GM19324 (cell line): ENCODE measurements at regions not wholly inside any gene's neighbourhood (a gene's known extent, or its start where the extent isn't known, plus 50 kb on each side); places are given as distances from the start of the nearest gene placed in this dataset.
"Not testable (repeated sequence)": the region's sequence is repeated elsewhere in the genome, so short reads cannot be mapped to it uniquely, and the experiment has no call there.

ENCODE experiments used
- ATAC-seq: cut with Tn5 transposase; IDR thresholded peaks from one replicate; pipeline ENCODE4 v1.9.1; 2021; ENCODE audit warnings: mild to moderate bottlenecking, moderate library complexity; ENCODE audit not compliant: unreplicated experiment, low FRiP score

DNA sequence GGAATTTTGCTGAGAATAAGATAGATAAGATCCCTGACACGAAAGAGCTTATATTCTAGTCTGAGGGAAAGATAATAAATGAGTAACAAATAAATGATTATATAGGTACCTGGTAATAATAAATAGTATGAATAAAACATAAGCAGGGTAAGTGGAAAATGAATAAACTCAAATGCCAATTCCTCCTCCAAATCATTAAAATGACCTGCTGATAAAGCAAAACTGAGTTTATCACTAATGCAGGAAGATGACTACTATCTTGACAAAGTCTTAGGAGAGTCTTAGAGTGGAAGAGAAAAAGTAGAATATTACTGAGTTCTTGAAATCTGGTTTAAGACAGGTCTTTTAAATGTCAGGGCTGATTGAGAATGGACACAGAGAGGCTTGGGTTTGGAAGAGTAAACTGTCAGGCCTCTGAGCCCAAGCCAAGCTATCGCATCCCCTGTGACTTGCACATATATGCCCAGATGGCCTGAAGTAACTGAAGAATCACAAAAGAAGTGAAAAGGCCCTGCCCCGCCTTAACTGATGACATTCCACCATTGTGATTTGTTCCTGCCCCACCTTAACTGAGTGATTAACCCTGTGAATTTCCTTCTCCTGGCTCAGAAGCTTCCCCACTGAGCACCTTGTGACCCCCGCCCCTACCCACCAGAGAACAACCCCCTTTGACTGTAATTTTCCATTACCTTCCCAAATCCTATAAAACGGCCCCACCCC lies 637.8 kb downstream of the UTRN start:
- not testable (repeated sequence) for ATAC-seq

DNA sequence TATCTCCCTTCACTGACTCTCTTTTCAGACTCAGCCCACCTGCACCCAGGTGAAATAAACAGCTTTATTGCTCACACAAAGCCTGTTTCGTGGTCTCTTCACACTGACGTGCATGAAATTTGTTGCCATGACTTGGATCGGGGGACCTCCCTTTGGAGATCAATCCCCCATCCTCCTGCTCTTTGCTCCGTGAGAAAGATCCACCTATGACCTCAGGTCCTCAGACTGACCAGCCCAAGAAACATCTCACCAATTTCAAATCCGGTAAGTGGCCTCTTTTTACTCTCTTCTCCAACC lies 638.3 kb downstream of the UTRN start:
- not testable (repeated sequence) for ATAC-seq

DNA sequence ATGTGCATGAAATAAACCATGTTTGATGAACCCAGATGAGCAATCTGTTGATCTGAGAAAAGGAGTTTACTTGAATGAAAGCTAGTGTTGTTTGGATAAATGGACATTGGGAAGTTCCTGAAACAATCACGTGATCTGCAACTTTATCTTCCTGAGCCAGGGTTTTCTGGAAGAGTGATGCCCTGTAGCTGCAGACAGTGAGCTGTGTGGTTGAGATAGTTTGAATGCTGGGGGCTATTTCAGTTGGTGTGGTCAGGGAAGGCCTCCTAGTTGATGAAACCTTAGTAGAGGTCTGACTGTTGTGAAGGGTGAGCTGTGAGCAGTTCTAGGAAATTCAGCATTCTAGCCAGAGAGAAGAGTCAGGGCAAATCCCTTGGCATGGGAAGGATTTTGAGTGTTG lies 643.7 kb downstream of the UTRN start:
- ATAC-seq = no peak

DNA sequence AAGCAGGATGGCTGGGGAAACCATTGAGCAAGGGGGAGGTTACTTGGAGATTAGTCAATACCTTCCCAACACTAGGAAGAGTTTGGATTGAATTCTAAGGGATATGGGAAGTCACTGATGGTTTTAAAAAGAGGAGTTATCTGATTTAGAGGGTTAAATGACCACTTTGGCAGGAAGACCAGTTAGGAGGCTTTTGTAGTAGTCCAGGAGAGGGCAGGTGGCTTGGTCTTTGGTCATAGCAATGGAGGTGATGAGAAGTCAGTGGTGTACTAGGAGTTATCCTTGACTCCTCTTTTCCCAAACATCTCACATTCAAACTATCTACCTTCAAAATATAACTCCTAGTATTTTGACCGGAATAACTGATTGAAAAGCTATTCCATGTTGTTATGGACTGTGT lies 644.1 kb downstream of the UTRN start:
- no peak for ATAC-seq

DNA sequence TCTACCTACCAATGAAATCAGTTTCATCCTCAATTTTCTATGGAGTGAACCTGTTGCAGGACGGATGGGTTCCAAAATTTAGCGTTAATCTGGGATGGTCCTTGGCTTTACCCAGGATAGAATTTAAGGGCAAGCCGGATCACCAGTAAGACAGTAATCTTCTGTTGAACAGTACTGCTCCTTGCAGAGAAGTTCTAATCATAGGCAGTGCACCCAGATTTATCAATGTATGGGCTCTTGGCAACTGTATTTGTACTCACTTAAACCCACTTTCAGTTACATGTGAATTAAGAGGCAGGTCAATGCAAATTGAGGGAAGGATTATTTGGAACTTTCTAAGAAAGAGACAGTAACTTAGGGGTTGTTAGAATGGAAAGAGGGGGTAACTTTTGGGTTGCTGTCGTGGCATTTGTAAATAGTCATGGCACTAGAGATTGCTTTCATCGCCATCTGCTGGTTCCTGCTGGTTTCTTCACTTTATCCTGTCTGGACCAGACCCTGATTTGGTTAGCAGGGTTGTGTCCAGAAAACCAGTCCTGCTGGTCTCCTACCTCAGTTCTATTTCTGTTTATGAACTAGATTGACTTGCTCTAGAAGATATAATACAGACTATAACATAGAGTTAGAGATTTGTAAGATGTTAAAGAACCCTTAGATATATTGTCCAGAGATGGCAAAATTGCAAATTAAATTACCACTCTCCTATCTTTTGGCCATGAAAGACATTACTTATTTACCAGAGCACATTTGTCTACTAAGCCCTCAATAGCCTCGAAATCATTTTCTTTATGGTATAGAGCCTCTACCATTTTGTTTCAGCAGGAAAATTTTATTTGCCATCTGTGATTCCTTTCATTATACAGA lies 646.3 kb downstream of the UTRN start:
- no peak for ATAC-seq

DNA sequence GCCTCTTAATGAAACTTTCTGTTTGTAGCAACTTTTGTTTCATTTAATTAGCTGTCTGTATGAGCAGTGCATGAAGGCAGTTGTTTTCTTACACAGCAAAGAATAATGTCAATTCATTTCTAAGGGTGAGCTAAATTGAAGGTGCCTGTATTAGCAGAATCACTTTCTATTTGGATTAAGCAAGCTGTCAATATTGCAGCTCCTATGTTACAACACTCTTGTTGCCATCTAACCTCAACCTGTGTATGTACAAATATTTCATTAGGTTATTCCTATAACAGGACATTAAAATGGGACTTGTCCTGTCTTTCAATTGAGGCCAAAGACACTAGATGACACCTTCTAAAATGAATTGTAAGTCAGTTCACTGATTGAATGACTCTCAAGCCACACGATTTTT lies 647.5 kb downstream of the UTRN start:
- ATAC-seq = no peak

DNA sequence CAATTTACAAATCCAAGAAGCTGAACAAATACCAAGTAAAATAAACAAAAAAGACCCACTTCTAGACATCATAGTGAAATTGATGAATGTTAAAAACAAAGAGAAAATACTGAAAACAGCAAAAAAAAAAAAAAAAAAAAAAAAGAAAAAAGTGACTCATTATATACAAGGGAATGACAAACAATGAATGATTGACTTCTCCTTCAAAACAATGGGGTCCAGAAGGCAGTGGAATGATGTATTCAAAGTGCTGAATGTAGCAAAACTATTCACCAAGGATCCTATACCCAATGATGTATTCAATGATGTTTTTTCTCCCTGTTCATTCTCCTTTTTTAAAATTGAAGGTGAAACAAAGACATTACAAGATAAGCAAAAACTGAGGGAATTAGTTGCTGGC lies 650.0 kb downstream of the UTRN start:
- ATAC-seq = no peak

DNA sequence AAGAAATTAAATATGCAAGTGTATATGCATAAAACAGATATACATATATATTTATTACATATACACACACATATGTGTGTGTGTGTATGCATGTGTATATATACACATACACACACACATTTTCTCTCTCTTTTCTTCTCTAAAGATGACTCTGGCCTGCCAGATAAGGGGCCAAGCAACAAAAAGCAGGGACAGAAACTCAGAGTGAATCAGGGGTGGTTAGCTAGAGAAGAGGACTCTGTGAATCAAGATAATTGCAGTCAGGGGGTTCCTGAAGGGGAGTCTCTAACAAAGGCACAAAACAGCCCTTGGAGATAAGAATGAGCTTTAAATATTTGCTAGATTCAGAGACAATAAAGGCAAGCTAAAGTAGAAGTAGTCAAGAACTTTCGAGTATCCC lies 650.5 kb downstream of the UTRN start:
- no peak for ATAC-seq

DNA sequence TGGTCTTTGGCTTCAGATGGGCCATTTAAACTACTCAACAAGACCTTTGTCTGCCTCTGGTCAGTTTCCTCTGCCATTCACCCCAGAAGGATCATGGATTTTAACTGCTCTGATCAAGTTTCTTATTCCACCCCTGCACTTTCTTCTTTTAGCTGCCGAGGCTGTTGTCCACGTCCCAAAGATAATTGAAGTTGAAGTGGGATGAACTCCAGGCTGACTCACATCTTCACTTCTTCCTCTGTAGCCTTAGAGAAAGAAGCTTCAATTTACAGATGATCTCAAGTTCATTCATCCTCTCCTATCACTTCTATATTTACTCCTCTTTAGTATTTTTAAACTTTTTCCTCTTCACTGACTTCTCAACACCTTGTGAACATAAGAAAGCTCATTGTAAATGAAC lies 651.6 kb downstream of the UTRN start:
- ATAC-seq = no peak

DNA sequence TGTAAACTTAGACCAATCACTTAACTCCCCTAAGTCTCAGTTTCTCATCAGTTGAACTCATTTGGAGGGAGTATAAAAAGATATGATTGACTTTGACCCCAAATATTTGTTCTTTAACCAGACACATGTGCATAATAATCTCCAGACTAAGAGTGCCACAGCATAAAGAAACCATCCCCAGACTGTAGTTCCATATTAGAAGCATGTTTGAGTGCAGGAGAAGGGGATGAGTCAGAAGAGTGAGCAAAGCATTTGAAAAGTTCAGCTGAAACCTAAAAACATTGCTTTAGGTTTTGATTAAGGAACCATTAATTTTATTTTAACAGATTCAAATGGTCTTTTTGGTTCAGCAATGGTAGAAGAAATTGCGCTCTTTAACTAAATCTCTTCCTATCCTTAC lies 654.8 kb downstream of the UTRN start:
- no peak for ATAC-seq

DNA sequence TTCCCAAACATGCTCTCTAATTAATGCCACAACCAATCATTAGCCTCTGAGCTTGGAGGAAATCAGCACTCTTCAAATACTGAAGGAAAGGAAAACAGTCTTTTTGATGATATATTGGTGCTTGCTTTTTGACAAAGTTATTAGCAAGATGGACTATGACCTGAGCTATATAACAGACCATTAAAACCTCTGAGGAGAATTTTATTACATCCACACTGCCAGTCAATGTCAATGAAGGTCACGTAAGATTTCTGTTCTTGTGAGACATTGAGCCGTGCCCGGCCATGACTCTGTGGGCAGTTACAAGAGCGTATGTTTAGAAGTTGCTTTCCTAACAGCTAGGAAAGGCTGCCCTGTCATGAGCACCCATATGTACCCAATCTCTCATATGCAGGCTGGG lies 659.0 kb downstream of the UTRN start:
- ATAC-seq = no peak

DNA sequence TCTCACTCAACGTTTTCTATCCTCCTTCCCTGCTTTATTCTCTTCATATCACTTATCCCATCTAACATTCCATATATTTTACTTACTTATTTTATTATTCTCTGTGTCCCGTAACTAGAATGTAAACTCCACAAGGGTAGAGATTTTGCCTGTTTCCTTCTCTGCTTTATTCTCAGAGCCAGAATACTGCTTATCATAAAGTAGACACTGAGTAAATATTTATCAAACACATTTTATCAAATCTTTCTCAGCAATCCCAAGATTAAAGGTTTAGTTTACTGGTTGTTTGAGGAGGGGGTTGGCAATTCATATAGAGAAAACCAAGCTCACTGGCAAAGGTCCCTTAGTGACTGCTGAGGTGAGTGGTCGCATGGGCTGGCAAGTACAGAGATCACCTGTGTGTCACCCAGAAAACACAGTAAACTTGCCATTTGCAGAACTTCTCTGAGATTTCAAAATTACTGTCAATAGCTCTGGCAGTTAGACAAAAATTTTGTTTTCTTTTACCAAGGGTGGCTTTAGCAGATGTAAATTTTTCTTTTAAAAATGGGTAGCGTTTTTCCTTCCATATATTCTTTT lies 662.4 kb downstream of the UTRN start:
- no peak for ATAC-seq

DNA sequence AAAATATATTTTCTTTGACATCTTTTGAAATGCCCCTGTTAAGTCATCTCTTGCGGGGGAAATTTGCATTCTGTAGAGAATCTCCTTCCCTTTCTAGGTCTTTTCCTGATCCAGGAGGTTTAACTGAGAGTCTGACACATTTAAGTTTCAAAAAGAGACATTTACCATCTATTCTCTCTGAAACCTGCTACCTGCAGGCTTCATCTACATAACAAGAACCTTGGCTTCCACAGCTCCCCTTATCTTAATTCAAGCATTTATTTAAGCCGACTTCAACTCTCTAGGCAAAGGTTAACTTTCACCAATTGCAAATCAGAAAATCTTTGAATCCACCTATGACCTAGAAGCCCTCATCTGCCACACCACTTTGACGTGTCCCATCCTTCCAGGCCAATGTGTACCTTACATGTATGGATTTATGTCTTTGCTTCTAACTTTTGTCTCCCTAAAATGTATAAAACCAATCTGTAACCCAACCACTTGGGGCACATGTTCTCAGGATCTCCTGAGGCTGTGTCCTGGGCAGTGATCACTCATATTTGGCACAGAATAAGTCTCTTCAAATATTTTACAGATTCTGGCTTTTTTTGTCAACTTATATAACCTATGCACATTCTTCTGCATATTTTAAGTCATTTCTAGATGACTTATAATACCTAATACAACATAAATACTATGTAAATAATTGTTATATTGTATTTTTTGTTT lies 666.7 kb downstream of the UTRN start:
- no peak for ATAC-seq

DNA sequence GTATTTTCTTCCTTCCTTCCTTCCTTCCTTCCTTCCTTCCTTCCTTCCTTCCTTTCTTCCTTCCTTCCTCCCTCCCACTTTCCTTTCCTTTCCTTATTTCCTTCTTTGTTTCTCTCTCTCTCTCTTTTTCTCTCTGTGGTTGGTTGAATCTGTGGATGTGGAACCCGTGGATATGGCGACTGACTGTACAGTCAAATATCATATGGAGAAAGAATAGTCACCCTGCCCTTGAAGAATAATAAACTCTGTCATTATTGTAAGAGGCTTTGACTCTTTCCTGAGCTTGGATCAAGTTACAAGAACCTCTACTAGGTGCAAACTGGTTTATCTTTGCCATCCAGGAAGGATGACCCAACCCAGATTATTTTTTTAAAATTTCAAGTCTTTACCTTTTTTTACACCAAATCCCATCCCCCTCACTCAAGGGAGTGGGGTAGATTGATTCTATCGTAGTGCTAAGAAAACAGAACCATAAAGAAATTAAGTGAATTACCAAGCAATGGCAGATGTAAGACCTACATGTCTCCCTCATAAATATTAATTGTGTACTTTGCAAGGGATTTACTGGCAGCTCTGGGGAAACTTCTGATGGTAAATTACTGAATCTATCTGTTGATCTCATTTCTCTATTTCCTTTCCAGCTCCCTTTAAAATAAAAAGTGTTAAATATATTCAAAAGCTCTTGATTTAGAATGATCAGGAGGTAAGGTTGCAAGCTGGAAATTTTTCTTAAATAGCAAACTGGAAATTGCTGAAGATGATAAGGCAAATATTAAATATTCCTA lies 667.5 kb downstream of the UTRN start:
- no peak for ATAC-seq

DNA sequence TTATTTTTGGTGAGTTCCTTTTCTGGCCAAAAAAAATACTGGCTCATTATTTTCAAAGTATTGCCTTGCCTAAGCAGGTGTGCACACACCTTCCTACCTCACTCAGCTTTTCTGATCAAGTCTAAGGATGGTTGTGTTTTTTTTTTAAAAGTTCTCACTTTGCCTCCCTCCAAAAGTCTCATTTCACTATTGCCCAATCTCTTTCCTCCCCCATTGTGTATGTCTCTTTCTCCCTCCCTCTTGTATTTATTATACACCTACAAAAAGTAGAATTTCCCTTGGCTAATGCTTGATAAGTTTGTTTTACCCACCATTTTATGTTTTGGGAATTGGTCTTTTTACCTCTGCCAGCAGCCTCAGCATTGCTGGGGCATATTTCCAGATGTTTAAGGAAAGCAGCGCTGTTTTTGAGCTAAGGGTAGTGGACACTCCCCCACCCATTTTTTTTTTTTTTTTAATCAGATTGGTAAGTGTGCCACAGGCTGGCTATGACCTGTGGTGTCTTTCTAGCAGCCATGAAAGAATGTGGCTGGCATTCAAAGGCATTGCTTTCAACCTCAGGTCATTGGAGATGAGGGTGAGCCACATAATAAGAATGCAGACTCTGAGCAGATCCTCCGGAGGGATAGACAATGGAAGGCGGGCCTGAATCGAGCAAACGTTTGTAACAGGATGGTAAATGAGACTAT lies 668.6 kb downstream of the UTRN start:
- ATAC-seq = no peak

DNA sequence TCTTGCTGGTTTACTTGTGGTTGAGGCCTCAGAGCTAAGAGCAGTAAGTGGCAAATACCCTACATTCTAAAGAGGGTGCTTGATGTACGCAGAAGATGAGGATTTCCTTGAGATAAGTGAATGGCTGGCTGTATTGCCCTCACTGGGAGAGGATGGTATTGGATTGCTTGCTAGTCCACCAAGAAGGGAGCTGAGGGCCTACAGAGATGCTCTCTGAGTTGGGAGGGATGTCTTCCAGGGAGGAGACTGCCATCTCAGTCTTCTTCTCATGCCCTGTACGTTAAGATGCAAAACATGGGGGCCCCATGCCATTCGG lies 669.1 kb downstream of the UTRN start:
- no peak for ATAC-seq

DNA sequence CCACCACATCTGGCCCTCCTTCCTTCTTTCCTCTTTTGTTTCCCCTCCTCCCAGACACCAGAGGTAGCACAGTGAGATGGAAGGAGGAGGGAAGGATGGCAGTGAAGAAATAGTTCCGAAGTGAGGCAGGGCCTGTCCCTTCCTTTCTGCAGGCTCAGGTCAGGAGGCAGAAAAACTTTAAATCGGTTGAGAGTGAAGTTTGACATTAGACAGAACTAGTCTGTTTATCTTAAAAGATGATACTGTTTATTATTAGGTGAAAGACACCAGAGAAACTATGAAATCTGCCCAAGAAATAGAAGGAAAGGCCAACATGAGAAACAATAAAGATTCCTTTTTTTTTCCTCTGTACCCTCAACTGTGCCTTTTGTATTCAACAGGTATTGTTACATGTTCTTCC lies 670.3 kb downstream of the UTRN start:
- no peak for ATAC-seq

DNA sequence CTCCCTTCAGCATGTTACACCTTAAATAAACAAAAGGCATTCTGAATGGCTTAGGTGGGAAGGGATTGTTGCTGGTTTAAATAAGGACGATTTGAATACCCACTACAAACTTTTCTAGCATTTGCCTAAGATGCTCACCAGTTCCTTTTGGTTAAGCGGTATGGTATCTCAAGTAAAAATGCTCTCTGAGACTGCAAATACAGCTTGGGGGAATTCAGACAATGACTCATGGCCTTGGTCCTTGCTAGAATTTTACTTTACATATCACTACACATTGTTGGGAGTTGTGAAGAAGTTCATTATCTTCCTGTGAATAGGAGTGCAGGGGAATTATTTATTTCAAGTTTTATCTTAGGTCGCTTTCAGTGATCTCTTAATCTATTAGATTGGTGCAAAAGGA lies 670.7 kb downstream of the UTRN start:
- ATAC-seq = no peak

DNA sequence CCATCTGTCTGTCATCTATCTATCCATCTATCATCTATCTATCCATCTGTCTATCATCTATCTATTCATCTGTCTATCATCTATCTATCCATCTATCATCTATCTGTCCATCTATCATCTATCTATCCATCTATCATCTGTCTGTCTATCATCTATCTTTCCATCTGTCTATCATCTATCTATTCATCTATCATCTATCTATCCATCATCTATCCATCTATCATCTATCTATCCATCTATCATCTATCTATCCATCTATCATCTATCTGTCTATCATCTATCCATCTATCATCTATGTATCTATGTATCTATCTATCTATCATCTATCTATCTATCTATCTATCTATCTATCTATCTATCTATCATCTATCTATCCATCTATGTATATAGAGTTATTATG lies 671.6 kb downstream of the UTRN start:
- ATAC-seq = not testable (repeated sequence)
